ENCODE measurements at regions not wholly inside any gene's neighbourhood (a gene's known extent, or its start where the extent isn't known, plus 50 kb on each side); places are given as distances from the start of the nearest gene placed in this dataset.
A peak's percentile ranks its signal among the peaks of the same experiment; 100 is the strongest.

- no peak for TF ChIP-seq CTCF (IDR thresholded peaks at IDR 0.05; ENCODE audit: insufficient read depth, low read length)
- no peak overlapping the region for H3K4me3 ChIP-seq (ENCODE audit: low read depth, low read length)
- no peak for DNase-seq (ENCODE audit: low read depth)
Observed at GRCh38 chr5:118616281-118616680, 372.1 kb downstream of the DTWD2 start.

DNA sequence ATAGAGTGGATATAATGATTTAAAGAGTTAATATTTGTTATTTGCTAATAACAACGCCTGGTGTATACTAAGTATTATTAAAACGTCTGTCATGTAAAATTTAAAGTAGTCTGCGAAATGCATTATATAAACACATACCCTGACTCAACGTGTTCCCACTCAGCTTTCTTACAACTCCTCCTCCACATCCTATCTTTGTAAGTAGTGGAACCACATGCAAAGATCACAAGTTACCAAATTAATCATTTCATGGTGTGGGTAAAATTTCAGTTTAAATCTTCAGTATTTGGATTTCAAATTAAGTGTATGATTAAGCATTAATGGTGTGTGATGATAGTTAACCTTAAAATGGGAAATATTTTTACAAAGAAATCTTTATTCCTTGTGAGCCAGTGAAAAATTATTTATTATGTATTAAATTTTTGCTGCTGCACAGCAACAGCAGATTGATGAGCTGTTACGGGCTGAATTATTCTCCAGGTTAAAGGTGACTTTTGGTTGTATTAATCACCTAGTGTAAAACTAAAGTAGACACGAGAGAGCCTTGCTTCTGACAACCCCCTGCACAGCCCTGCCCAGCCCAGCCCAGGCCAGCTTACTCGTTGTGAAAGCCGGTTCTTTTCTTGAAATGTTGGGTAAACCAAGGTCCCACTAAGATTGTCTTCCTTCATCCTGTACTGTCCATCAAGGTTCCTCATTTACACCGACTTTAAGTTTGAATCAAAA is 373.5 kb downstream of the DTWD2 start:
- H3K4me3 ChIP-seq (ENCODE audit: low read depth, low read length), result no peak overlapping the region
- no peak for TF ChIP-seq CTCF (IDR thresholded peaks at IDR 0.05; ENCODE audit: insufficient read depth, low read length)
- DNase-seq (ENCODE audit: low read depth), result no peak

- no peak overlapping the region for H3K4me3 ChIP-seq (ENCODE audit: low read depth, low read length)
- peak; percentile 4 for DNase-seq (ENCODE audit: low read depth)
- peak; percentile 34 for TF ChIP-seq CTCF (IDR thresholded peaks at IDR 0.05; ENCODE audit: insufficient read depth, low read length)
Observed at GRCh38 chr5:118611332-118611945, 376.9 kb downstream of the DTWD2 start.

- no peak overlapping the region for H3K4me3 ChIP-seq (ENCODE audit: low read depth, low read length)
- no peak for TF ChIP-seq CTCF (IDR thresholded peaks at IDR 0.05; ENCODE audit: insufficient read depth, low read length)
- no peak for DNase-seq (ENCODE audit: low read depth)
Observed at GRCh38 chr5:118606940-118607339, 381.4 kb downstream of the DTWD2 start.

- TF ChIP-seq CTCF (IDR thresholded peaks at IDR 0.05; ENCODE audit: insufficient read depth, low read length), result no peak
- H3K4me3 ChIP-seq (ENCODE audit: low read depth, low read length), result no peak overlapping the region
- no peak for DNase-seq (ENCODE audit: low read depth)
Observed at GRCh38 chr5:118605761-118606160, 382.6 kb downstream of the DTWD2 start.

- TF ChIP-seq CTCF (IDR thresholded peaks at IDR 0.05; ENCODE audit: insufficient read depth, low read length), result no peak
- DNase-seq (ENCODE audit: low read depth), result no peak
Observed at GRCh38 chr5:118604106-118604505, 384.2 kb downstream of the DTWD2 start.

More at GRCh38 chr5:118604106-118604505, 384.2 kb downstream of the DTWD2 start:
- no peak overlapping the region for H3K4me3 ChIP-seq (ENCODE audit: low read depth, low read length)

Data from fibroblast of the aortic adventitia (primary cell).